CD14-positive monocyte (primary cell): ENCODE measurements at regions not wholly inside any gene's neighbourhood (a gene's known extent, or its start where the extent isn't known, plus 50 kb on each side); places are given as distances from the start of the nearest gene placed in this dataset.

Experiments used
- DNase-seq, 3 donors: peaks; one replicate each; pipeline ENCODE4 v3.0.0-alpha.2; 2011 to 2022
- H2AFZ ChIP-seq: 2 replicates; pipeline ENCODE4 v1.6.0; 2012; ENCODE audit warnings: mild to moderate bottlenecking, low read depth, low read length, inconsistent platforms; ENCODE audit not compliant: insufficient read depth, poor library complexity, severe bottlenecking
- H3K27ac ChIP-seq, 2 donors: 1 replicate in 1 of 2; 2 replicates in 1 of 2; pipeline ENCODE4 v1.5.1; 2012 to 2013; ENCODE audit warnings: low read length in 2 of 2, control low read depth in 1 of 2, inconsistent platforms in 1 of 2, low read depth in 1 of 2, mild to moderate bottlenecking in 1 of 2
- H3K27me3 ChIP-seq, 2 donors: one replicate each; pipeline versions ENCODE4 v1.6.0 to v1.6.1; 2011 to 2013; ENCODE audit warnings: low read length in 2 of 2; ENCODE audit not compliant: control insufficient read depth in 2 of 2, insufficient read depth in 2 of 2
- H3K36me3 ChIP-seq, 2 donors: replicated peaks in 1 of 2; 1 replicate in 1 of 2; 2 replicates in 1 of 2; pipeline versions ENCODE4 v1.5.1 to v1.6.1; 2012 to 2013; ENCODE audit warnings: low read length in 2 of 2, control low read depth in 1 of 2, inconsistent platforms in 1 of 2, mild to moderate bottlenecking in 1 of 2; ENCODE audit not compliant: insufficient read depth in 2 of 2, control insufficient read depth in 1 of 2
- H3K4me1 ChIP-seq, 2 donors: 1 replicate in 1 of 2; 2 replicates in 1 of 2; pipeline versions ENCODE4 v1.5.1 to v1.6.1; 2012 to 2013; ENCODE audit warnings: low read length in 2 of 2, control low read depth in 1 of 2, inconsistent platforms in 1 of 2, mild to moderate bottlenecking in 1 of 2, moderate library complexity in 1 of 2; ENCODE audit not compliant: insufficient read depth in 2 of 2, control insufficient read depth in 1 of 2
- H3K4me2 ChIP-seq: replicated peaks from 2 replicates; pipeline ENCODE3; 2012; ENCODE audit warnings: low read length, moderate library complexity, mild to moderate bottlenecking; ENCODE audit not compliant: poor library complexity, severe bottlenecking; ENCODE audit errors: extremely low read depth
- H3K4me3 ChIP-seq, 3 experiments: fragments of 200-600 bp in 1 of 3; sonication (generic) in 1 of 3; replicated peaks in 1 of 3; 1 replicate in 2 of 3; 2 replicates in 1 of 3; pipeline ENCODE4 v1.5.1; 2011 to 2013; ENCODE audit warnings: low read length in 3 of 3, mild to moderate bottlenecking in 3 of 3, control low read depth in 2 of 3, low read depth in 2 of 3, inconsistent platforms in 1 of 3, moderate library complexity in 1 of 3
- H3K79me2 ChIP-seq: 2 replicates; pipeline ENCODE4 v1.6.0; 2012; ENCODE audit warnings: mild to moderate bottlenecking, control low read depth, inconsistent platforms, low read length, moderate library complexity; ENCODE audit not compliant: insufficient read depth
- H3K9ac ChIP-seq: 2 replicates; pipeline ENCODE4 v1.6.0; 2017; ENCODE audit warnings: low read length, mild to moderate bottlenecking; ENCODE audit not compliant: insufficient read depth, poor library complexity, severe bottlenecking
- H3K9me3 ChIP-seq, 2 donors: replicated peaks in 1 of 2; 1 replicate in 1 of 2; 2 replicates in 1 of 2; pipeline versions ENCODE4 v1.5.1 to v1.6.1; 2012 to 2013; ENCODE audit warnings: low read length in 2 of 2, control low read depth in 1 of 2; ENCODE audit not compliant: control insufficient read depth in 1 of 2, insufficient read depth in 1 of 2
- H4K20me1 ChIP-seq: 2 replicates; pipeline ENCODE4 v1.6.0; 2012; ENCODE audit warnings: mild to moderate bottlenecking, low read length, control low read depth, moderate library complexity; ENCODE audit not compliant: insufficient read depth
- H3K27ac Mint-ChIP-seq, 7 donors: one replicate each; pipeline ENCODE4 v1.8.0; 2020; ENCODE audit warnings: mild to moderate bottlenecking in 7 of 7, mixed read lengths in 7 of 7, moderate library complexity in 6 of 7, inconsistent platforms in 2 of 7
- H3K27me3 Mint-ChIP-seq, 3 donors: one replicate each; pipeline ENCODE4 v1.8.0; 2021 to 2022; ENCODE audit warnings: low read depth in 3 of 3, mild to moderate bottlenecking in 3 of 3, mixed read lengths in 3 of 3, moderate library complexity in 3 of 3, inconsistent platforms in 1 of 3
- H3K36me3 Mint-ChIP-seq, 2 donors: one replicate each; pipeline ENCODE4 v1.8.0; 2020; ENCODE audit warnings: mixed read lengths in 2 of 2, inconsistent platforms in 1 of 2, mild to moderate bottlenecking in 1 of 2
- H3K4me1 Mint-ChIP-seq: one replicate; pipeline ENCODE4 v1.8.0; 2020; ENCODE audit warnings: mild to moderate bottlenecking, mixed read lengths
- H3K4me3 Mint-ChIP-seq, 2 donors: one replicate each; pipeline ENCODE4 v1.8.0; 2020; ENCODE audit warnings: mild to moderate bottlenecking in 2 of 2, mixed read lengths in 2 of 2, moderate library complexity in 1 of 2
- H3K9me3 Mint-ChIP-seq, 7 donors: one replicate each; pipeline ENCODE4 v1.8.0; 2020 to 2022; ENCODE audit warnings: mixed read lengths in 7 of 7, mild to moderate bottlenecking in 6 of 7, moderate library complexity in 6 of 7, inconsistent platforms in 2 of 7
- CTCF ChIP-seq: fragments of 200-600 bp; IDR thresholded peaks from one replicate; pipeline ENCODE4 v1.8.0; 2022; ENCODE audit warnings: antibody characterized with exemption, mild to moderate bottlenecking
- WGBS: methylation state at CpG from one replicate; pipeline ENCODE4 v1.1.5; 2013; ENCODE audit warnings: missing lambda C conversion rate; ENCODE audit not compliant: insufficient coverage; 5-methylcytosine and 5-hydroxymethylcytosine counted together
- intact Hi-C, 2 donors: fragments of 100-400 bp; cut with micrococcal nuclease; formaldehyde crosslinking; loops; one replicate each; pipeline versions ENCODE4 v1.15.0 to v1.15.1; 2023

GRCh38 chr2:12451726-12452125, 265.0 kb upstream of the TRIB2 start:
- H4K20me1 ChIP-seq: no peaks in the 10 kb centered on the region
- H3K4me1 Mint-ChIP-seq: peaks cover 44% of the 10 kb centered on the region
- peaks cover 0 to under 1% (median 0%) of the 10 kb centered on the region in 3 donors for H3K27me3 Mint-ChIP-seq
- no peak for TF ChIP-seq CTCF
- peak overlapping the region; percentile 5 for H3K9ac ChIP-seq
- H3K4me2 ChIP-seq: peak overlapping the region; percentile 68
- H3K4me3 Mint-ChIP-seq: peak overlapping the region; percentile 37 to 75
- H3K36me3 ChIP-seq: no peaks in the 10 kb centered on the region
- H2AFZ ChIP-seq: peak overlapping the region; percentile 62
- H3K9me3 ChIP-seq: no peaks in the 10 kb centered on the region
- H3K27ac Mint-ChIP-seq: peak overlapping the region; percentile 79 to 91 (median 83)
- H3K4me1 ChIP-seq: peaks cover 41 to 42% of the 10 kb centered on the region in 2 donors
- intact Hi-C loops: loop anchor here in 1 of 2 donors (10.0 kb wide), 1 partner anchor 133 kb away; no protein-coding TSS in a partner anchor
- H3K4me3 ChIP-seq: peak overlapping the region; percentile 13 to 63 (median 33)
- WGBS: no CpG with 5 or more reads among the region's 5 CpGs
- H3K27me3 ChIP-seq: no peaks in the 10 kb centered on the region
- H3K9me3 Mint-ChIP-seq: peaks cover 0 to 2% (median 0%) of the 10 kb centered on the region in 7 donors
- peak overlapping the region in 1 of 2 donors; percentile 82 for H3K27ac ChIP-seq
- no peak for DNase-seq
- no peaks in the 10 kb centered on the region for H3K36me3 Mint-ChIP-seq
- H3K79me2 ChIP-seq: no peaks in the 10 kb centered on the region

GRCh38 chr2:12452185-12452584, 264.6 kb upstream of the TRIB2 start:
- Histone ChIP-seq H3K36me3 (no peaks in the 10 kb centered on the region), H2AFZ (peak overlapping the region; percentile 62), H3K9ac (peak overlapping the region; percentile 5), H4K20me1 (no peaks in the 10 kb centered on the region), H3K9me3 (no peaks in the 10 kb centered on the region), H3K27ac (peak overlapping the region; percentile 8 to 82), H3K27me3 (no peaks in the 10 kb centered on the region), H3K4me1 (peaks cover 45 to 47% of the 10 kb centered on the region in 2 donors), H3K4me3 (peak overlapping the region; percentile 13 to 63 (median 33)), H3K79me2 (no peaks in the 10 kb centered on the region), H3K4me2 (peak overlapping the region; percentile 68)
- TF ChIP-seq CTCF: no peak
- intact Hi-C loops: loop anchor here in 1 of 2 donors (10.0 kb wide), 1 partner anchor 133 kb away; no protein-coding TSS in a partner anchor
- DNase-seq: peak; percentile 62 to 78 (median 73)
- Mint-ChIP-seq H3K36me3 (no peaks in the 10 kb centered on the region), H3K4me1 (peaks cover 48% of the 10 kb centered on the region), H3K27ac (peak overlapping the region; percentile 79 to 91 (median 83)), H3K4me3 (peak overlapping the region; percentile 37 to 75), H3K27me3 (no peaks in the 10 kb centered on the region), H3K9me3 (peaks cover 0 to 2% (median 0%) of the 10 kb centered on the region in 7 donors)
- WGBS: no CpG with 5 or more reads among the region's 2 CpGs
